B cell (primary cell): ENCODE measurements at regions not wholly inside any gene's neighbourhood (a gene's known extent, or its start where the extent isn't known, plus 50 kb on each side); places are given as distances from the start of the nearest gene placed in this dataset.

ENCODE experiments used
- ATAC-seq: fragments of 200-7000 bp; cut with Tn5 transposase; one replicate; pipeline ENCODE4 v1.10.0; 2021; ENCODE audit warnings: low read depth, mild to moderate bottlenecking, moderate number of reproducible peaks, moderate library complexity
- CTCF ChIA-PET: fragments of 350-600 bp; sonication (Branson Sonifier 250); formaldehyde crosslinking; loops from one replicate; lab custom pipeline; 2021; ENCODE audit warnings: antibody characterized with exemption, inconsistent platforms; lab: Charles Lee
- POLR2A ChIA-PET: fragments of 350-600 bp; sonication (Branson Sonifier 250); formaldehyde crosslinking; loops from one replicate; lab custom pipeline; 2021; ENCODE audit warnings: antibody characterized with exemption; lab: Charles Lee
- DNase-seq: peaks from one replicate; pipeline ENCODE4 v3.0.0; 2013
- H2AFZ ChIP-seq: 2 replicates; pipeline ENCODE4 v1.6.1; 2012; ENCODE audit warnings: mild to moderate bottlenecking, low read depth, low read length; ENCODE audit not compliant: insufficient read depth, poor library complexity, severe bottlenecking
- H3K27ac ChIP-seq, 2 donors: 1 replicate in 1 of 2; 2 replicates in 1 of 2; pipeline ENCODE4 v1.5.1; 2012 to 2013; ENCODE audit warnings: low read length in 2 of 2, mild to moderate bottlenecking in 2 of 2, moderate library complexity in 1 of 2
- H3K27me3 ChIP-seq, 4 experiments: fragments of 200-600 bp in 1 of 4; sonication (generic) in 1 of 4; replicated peaks in 1 of 4; 1 replicate in 2 of 4; 2 replicates in 2 of 4; pipeline versions ENCODE4 v1.6.1 to v1.7.0; 2013 to 2016; ENCODE audit warnings: low read length in 3 of 4, mild to moderate bottlenecking in 2 of 4, mixed read lengths in 1 of 4, moderate library complexity in 1 of 4; ENCODE audit not compliant: insufficient read depth in 4 of 4, control insufficient read depth in 3 of 4; ENCODE audit errors: control extremely low read depth in 1 of 4
- H3K36me3 ChIP-seq, 2 experiments: replicated peaks in 1 of 2; 1 replicate in 1 of 2; 2 replicates in 1 of 2; pipeline versions ENCODE4 v1.6.1 to v1.7.1; 2013; ENCODE audit warnings: low read length in 1 of 2; ENCODE audit not compliant: insufficient read depth in 2 of 2, control insufficient read depth in 1 of 2; ENCODE audit errors: control extremely low read depth in 1 of 2, extremely low read depth in 1 of 2
- H3K4me1 ChIP-seq, 2 donors: fragments of 200-600 bp in 1 of 2; sonication (generic) in 1 of 2; 1 replicate in 1 of 2; 2 replicates in 1 of 2; pipeline versions ENCODE4 v1.5.1 to v1.6.1; 2013 to 2017; ENCODE audit warnings: low read length in 2 of 2; ENCODE audit not compliant: control insufficient read depth in 2 of 2, insufficient read depth in 2 of 2
- H3K4me2 ChIP-seq: replicated peaks from 2 replicates; pipeline ENCODE3; 2012; ENCODE audit warnings: mild to moderate bottlenecking, low read depth, low read length; ENCODE audit not compliant: poor library complexity, severe bottlenecking
- H3K4me3 ChIP-seq, 5 experiments: fragments of 200-600 bp in 1 of 5; sonication (generic) in 1 of 5; 1 replicate in 3 of 5; 2 replicates in 2 of 5; pipeline versions ENCODE4 v1.5.1 to v1.7.0; 2011 to 2016; ENCODE audit warnings: low read length in 4 of 5, mild to moderate bottlenecking in 4 of 5, low read depth in 2 of 5, control low read depth in 1 of 5, moderate library complexity in 1 of 5; ENCODE audit not compliant: insufficient read depth in 1 of 5; ENCODE audit errors: control extremely low read depth in 1 of 5, extremely low read depth in 1 of 5
- H3K79me2 ChIP-seq: fragments of 200-600 bp; sonication (generic); one replicate; pipeline ENCODE4 v1.6.0; 2016; ENCODE audit warnings: low read length; ENCODE audit not compliant: control insufficient read depth, insufficient read depth
- H3K9ac ChIP-seq: fragments of 200-600 bp; sonication (generic); 2 replicates; pipeline ENCODE4 v1.6.1; 2017; ENCODE audit warnings: mild to moderate bottlenecking, low read length, moderate library complexity
- H3K9me3 ChIP-seq, 3 donors: one replicate each; pipeline versions ENCODE4 v1.6.1 to v1.7.1; 2013; ENCODE audit warnings: low read length in 2 of 3; ENCODE audit not compliant: control insufficient read depth in 2 of 3, insufficient read depth in 1 of 3; ENCODE audit errors: control extremely low read depth in 1 of 3
- H4K20me1 ChIP-seq: 2 replicates; pipeline ENCODE4 v1.6.0; 2012; ENCODE audit warnings: mild to moderate bottlenecking, low read length; ENCODE audit not compliant: insufficient read depth, control insufficient read depth, poor library complexity, severe bottlenecking
- H3K27ac Mint-ChIP-seq: one replicate; pipeline ENCODE4 v1.8.0; 2021; ENCODE audit warnings: mixed read lengths
- H3K27me3 Mint-ChIP-seq: one replicate; pipeline ENCODE4 v1.8.0; 2021; ENCODE audit warnings: mixed read lengths
- H3K4me1 Mint-ChIP-seq: one replicate; pipeline ENCODE4 v1.8.0; 2021; ENCODE audit warnings: mixed read lengths
- H3K4me3 Mint-ChIP-seq: one replicate; pipeline ENCODE4 v1.8.0; 2021; ENCODE audit warnings: mixed read lengths
- H3K9me3 Mint-ChIP-seq: one replicate; pipeline ENCODE4 v1.8.0; 2022; ENCODE audit warnings: mixed read lengths; ENCODE audit not compliant: insufficient read depth
- CTCF ChIP-seq: fragments of 200-600 bp; IDR thresholded peaks from one replicate; pipeline ENCODE4 v1.8.0; 2022; ENCODE audit warnings: antibody characterized with exemption, mild to moderate bottlenecking
- EZH2 ChIP-seq: IDR thresholded peaks from 2 replicates; pipeline ENCODE4 v1.6.1; 2012; ENCODE audit warnings: borderline replicate concordance, low read depth, mild to moderate bottlenecking, moderate library complexity, low read length; ENCODE audit not compliant: insufficient read depth, poor library complexity, severe bottlenecking
- WGBS: methylation state at CpG from one replicate; pipeline ENCODE4 v1.1.5; 2013; ENCODE audit warnings: missing lambda C conversion rate; ENCODE audit not compliant: insufficient coverage; 5-methylcytosine and 5-hydroxymethylcytosine counted together
- intact Hi-C: fragments of 100-400 bp; cut with micrococcal nuclease; formaldehyde crosslinking; loops from one replicate; pipeline ENCODE4 v1.10.0; 2022

- no peak overlapping the region for H3K4me3 Mint-ChIP-seq
- H2AFZ ChIP-seq: no peak overlapping the region
- no peak for TF ChIP-seq CTCF
- no peak for TF ChIP-seq EZH2
- no peaks in the 10 kb centered on the region for H3K36me3 ChIP-seq
- 96% methylated on average over 8 of the region's 10 CpGs for WGBS
- no peak overlapping the region for H3K4me2 ChIP-seq
- H4K20me1 ChIP-seq: no peaks in the 10 kb centered on the region
- H3K27ac ChIP-seq: no peak overlapping the region
- H3K79me2 ChIP-seq: no peaks in the 10 kb centered on the region
- H3K9me3 ChIP-seq: no peaks in the 10 kb centered on the region
- peaks cover 0 to 3% (median 0%) of the 10 kb centered on the region in 4 experiments for H3K27me3 ChIP-seq
- CTCF ChIA-PET: interaction anchor here (1.3 kb wide), 1 partner anchor 9 kb away, joined by 3 read pairs; no protein-coding TSS in a partner anchor
- H3K4me1 ChIP-seq: no peaks in the 10 kb centered on the region
- no peaks in the 10 kb centered on the region for H3K9me3 Mint-ChIP-seq
- DNase-seq (no peak), ATAC-seq (no peak)
- POLR2A ChIA-PET: no interaction called here
- H3K27me3 Mint-ChIP-seq: peaks cover 26% of the 10 kb centered on the region
- no peak overlapping the region for H3K27ac Mint-ChIP-seq
- intact Hi-C loops: no loop called here
- no peak overlapping the region for H3K4me3 ChIP-seq
- H3K4me1 Mint-ChIP-seq: no peaks in the 10 kb centered on the region
- no peak overlapping the region for H3K9ac ChIP-seq
Measured at GRCh38 chr16:86308514-86308913, 201.8 kb upstream of the FOXF1 start.

GRCh38 chr16:86313631-86314030 lies 196.7 kb upstream of the FOXF1 start:
- H3K79me2 ChIP-seq: no peaks in the 10 kb centered on the region
- no peaks in the 10 kb centered on the region for H3K4me1 ChIP-seq
- no peaks in the 10 kb centered on the region for H4K20me1 ChIP-seq
- H3K9ac ChIP-seq: no peak overlapping the region
- H2AFZ ChIP-seq: no peak overlapping the region
- 37% methylated on average over 5 of the region's 8 CpGs for WGBS
- Mint-ChIP-seq H3K27me3 (peaks cover 14% of the 10 kb centered on the region), H3K4me1 (no peaks in the 10 kb centered on the region), H3K9me3 (no peaks in the 10 kb centered on the region), H3K27ac (no peak overlapping the region), H3K4me3 (no peak overlapping the region)
- H3K36me3 ChIP-seq: no peaks in the 10 kb centered on the region
- no peaks in the 10 kb centered on the region for H3K9me3 ChIP-seq
- TF ChIP-seq CTCF: no peak
- TF ChIP-seq EZH2: no peak
- intact Hi-C loops: no loop called here
- H3K4me2 ChIP-seq: no peak overlapping the region
- no peaks in the 10 kb centered on the region for H3K27me3 ChIP-seq
- ATAC-seq (no peak), DNase-seq (no peak)
- ChIA-PET CTCF (no interaction called here), POLR2A (no interaction called here)
- H3K27ac ChIP-seq: no peak overlapping the region
- H3K4me3 ChIP-seq: no peak overlapping the region
